SK-N-MC (cell line): ENCODE measurements at regions not wholly inside any gene's neighbourhood (a gene's known extent, or its start where the extent isn't known, plus 50 kb on each side); places are given as distances from the start of the nearest gene placed in this dataset.

Source experiments
- EZH2 ChIP-seq: fragments of 200-600 bp; sonication (generic); IDR thresholded peaks from one replicate; pipeline ENCODE4 v1.6.1; 2017; ENCODE audit warnings: antibody characterized with exemption
- FOXP2 ChIP-seq: optimal IDR thresholded peaks from 2 replicates; pipeline ENCODE3; 2011; ENCODE audit warnings: mild to moderate bottlenecking, moderate library complexity; ENCODE audit not compliant: insufficient read depth; ENCODE audit errors: extremely low read length, control extremely low read depth
- POLR2AphosphoS5 ChIP-seq: IDR thresholded peaks from 2 replicates; pipeline ENCODE4 v1.6.1; 2012; ENCODE audit warnings: mild to moderate bottlenecking, low read depth, low read length, borderline replicate concordance

DNA sequence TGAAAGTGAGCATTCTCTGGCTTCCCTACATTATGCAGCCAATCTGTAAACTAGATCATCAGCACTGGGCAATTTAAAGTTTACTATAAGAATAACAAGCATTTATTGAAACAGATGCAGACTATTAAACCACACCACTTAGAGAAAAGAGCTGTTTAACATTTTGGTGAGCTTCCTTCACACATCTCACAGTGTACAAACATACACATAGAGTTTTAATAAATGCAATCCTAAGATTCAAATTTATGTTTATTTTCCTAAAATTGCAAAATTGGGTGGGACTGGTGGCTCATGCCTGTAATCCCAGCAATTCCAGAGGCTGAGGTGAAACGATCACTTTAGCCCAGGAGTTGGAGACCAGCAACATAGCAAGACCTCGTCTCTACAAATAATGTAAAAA lies 199.3 kb downstream of the SH3BP4 start:
- no peak for TF ChIP-seq POLR2AphosphoS5
- TF ChIP-seq FOXP2 = no peak
- no peak for TF ChIP-seq EZH2
